ENCODE measurements at regions not wholly inside any gene's neighbourhood (a gene's known extent, or its start where the extent isn't known, plus 50 kb on each side); places are given as distances from the start of the nearest gene placed in this dataset.

- TF ChIP-seq POLR2A (IDR thresholded peaks at IDR 0.05) (no peak), CTCF (IDR thresholded peaks at IDR 0.05) (no peak)
Measured at GRCh38 chr2:145622285-145622684, 1102.4 kb upstream of the ZEB2 start.
